ENCODE measurements at regions not wholly inside any gene's neighbourhood (a gene's known extent, or its start where the extent isn't known, plus 50 kb on each side); places are given as distances from the start of the nearest gene placed in this dataset.
"Not testable (repeated sequence)": the region's sequence is repeated elsewhere in the genome, so short reads cannot be mapped to it uniquely, and the experiment has no call there.

DNA sequence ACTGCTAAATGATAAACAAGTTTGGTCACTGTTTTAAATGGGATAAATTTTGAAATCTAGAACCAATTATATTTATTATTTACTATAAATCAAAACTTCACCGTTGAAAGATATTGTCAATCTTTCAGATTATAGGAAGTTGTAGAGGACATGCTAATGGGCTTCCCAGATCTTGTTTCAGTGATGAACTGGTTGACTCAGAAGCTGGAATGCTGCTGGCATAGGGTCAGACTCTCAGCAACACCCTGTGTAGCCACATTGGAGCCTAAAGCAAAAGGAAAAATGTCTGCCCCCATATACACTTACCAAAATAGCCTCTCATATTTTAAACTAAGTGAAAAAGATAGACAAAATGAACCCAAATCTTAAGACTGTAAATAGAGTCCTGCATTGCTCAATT, 916.9 kb upstream of the SOX9 start:
- BruUV-seq (replicated peaks) = no TSS peak
- dilution Hi-C loops (cut with MboI; ENCODE audit: extremely low pct_ligation_motif_present, low sequenced_read_pairs) (no loop called here), intact Hi-C loops (cut with micrococcal nuclease) (no loop called here)
- H3K9me1 ChIP-seq (replicated peaks; ENCODE audit: control insufficient read depth, extremely low read depth, insufficient read depth, low read length) = no peaks in the 10 kb centered on the region
- no peaks in the 10 kb centered on the region for H3K4me1 ChIP-seq (ENCODE audit: control insufficient read depth, extremely low read depth, insufficient read depth, low read length)
- FAIRE-seq (no peak), DNase-seq (ENCODE audit: low read depth, low spot score) (no peak)
- no peak overlapping the region for H3K4me3 ChIP-seq (replicated peaks in 1 of 3; ENCODE audit: insufficient read depth in 1 of 3, low read depth in 1 of 3, low read length in 3 of 3)
- no peaks in the 10 kb centered on the region for H4K20me1 ChIP-seq (replicated peaks; ENCODE audit: control insufficient read depth, extremely low read depth, insufficient read depth, low read length)
- H3K27me3 ChIP-seq (ENCODE audit: control insufficient read depth in 2 of 2, insufficient read depth in 2 of 2, low read length in 2 of 2) = no peaks in the 10 kb centered on the region
- ChIA-PET POLR2A (no interaction called here), CTCF (no interaction called here)
- no peak overlapping the region for H3K4me2 ChIP-seq (ENCODE audit: insufficient read depth, low read length)
- no peak overlapping the region for H3K27ac ChIP-seq (ENCODE audit: insufficient read depth, low read depth, low read length)
- H2AFZ ChIP-seq (ENCODE audit: low read depth, low read length) = no peak overlapping the region
- H3K9me3 ChIP-seq (replicated peaks; ENCODE audit: control insufficient read depth, insufficient read depth, low read length) = peaks cover 4% of the 10 kb centered on the region
- no peak overlapping the region for H3K9ac ChIP-seq (replicated peaks; ENCODE audit: extremely low read depth, insufficient read depth, low read length)
- TF ChIP-seq FOS (IDR thresholded peaks at IDR 0.05; ENCODE audit: borderline replicate concordance, insufficient read depth, low read length) (no peak), JUN (IDR thresholded peaks at IDR 0.05; ENCODE audit: borderline replicate concordance, insufficient read depth, insufficient read length, low read depth) (no peak), POLR2AphosphoS5 (IDR thresholded peaks at IDR 0.05; ENCODE audit: insufficient read depth, low read depth, low read length) (no peak), GATA2 (IDR thresholded peaks at IDR 0.05; ENCODE audit: insufficient read depth, insufficient read length, low read depth, low read length) (no peak), EZH2 (IDR thresholded peaks at IDR 0.05; ENCODE audit: borderline replicate concordance, low read depth, low read length, severe bottlenecking) (no peak), POLR2A (IDR thresholded peaks at IDR 0.05; ENCODE audit: low read depth, low read length) (no peak), MYC (IDR thresholded peaks at IDR 0.05; ENCODE audit: low read depth, low read length) (no peak)
- TF ChIP-seq, protein P1, sequence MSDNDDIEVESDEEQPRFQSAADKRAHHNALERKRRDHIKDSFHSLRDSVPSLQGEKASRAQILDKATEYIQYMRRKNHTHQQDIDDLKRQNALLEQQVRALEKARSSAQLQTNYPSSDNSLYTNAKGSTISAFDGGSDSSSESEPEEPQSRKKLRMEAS (IDR thresholded peaks at IDR 0.05; ENCODE audit: insufficient read depth, insufficient read length) = no peak
- TF ChIP-seq, protein P2, sequence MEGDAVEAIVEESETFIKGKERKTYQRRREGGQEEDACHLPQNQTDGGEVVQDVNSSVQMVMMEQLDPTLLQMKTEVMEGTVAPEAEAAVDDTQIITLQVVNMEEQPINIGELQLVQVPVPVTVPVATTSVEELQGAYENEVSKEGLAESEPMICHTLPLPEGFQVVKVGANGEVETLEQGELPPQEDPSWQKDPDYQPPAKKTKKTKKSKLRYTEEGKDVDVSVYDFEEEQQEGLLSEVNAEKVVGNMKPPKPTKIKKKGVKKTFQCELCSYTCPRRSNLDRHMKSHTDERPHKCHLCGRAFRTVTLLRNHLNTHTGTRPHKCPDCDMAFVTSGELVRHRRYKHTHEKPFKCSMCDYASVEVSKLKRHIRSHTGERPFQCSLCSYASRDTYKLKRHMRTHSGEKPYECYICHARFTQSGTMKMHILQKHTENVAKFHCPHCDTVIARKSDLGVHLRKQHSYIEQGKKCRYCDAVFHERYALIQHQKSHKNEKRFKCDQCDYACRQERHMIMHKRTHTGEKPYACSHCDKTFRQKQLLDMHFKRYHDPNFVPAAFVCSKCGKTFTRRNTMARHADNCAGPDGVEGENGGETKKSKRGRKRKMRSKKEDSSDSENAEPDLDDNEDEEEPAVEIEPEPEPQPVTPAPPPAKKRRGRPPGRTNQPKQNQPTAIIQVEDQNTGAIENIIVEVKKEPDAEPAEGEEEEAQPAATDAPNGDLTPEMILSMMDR (IDR thresholded peaks at IDR 0.05; ENCODE audit: extremely low read depth in 1 of 2, insufficient read depth in 1 of 2, low read depth in 1 of 2, low read length in 2 of 2) = no peak
- no peaks in the 10 kb centered on the region for H3K36me3 ChIP-seq (ENCODE audit: control insufficient read depth in 2 of 2, extremely low read depth in 1 of 2, insufficient read depth in 2 of 2, low read length in 2 of 2)
- H3K79me2 ChIP-seq (ENCODE audit: control insufficient read depth, insufficient read depth, low read length) = no peaks in the 10 kb centered on the region

DNA sequence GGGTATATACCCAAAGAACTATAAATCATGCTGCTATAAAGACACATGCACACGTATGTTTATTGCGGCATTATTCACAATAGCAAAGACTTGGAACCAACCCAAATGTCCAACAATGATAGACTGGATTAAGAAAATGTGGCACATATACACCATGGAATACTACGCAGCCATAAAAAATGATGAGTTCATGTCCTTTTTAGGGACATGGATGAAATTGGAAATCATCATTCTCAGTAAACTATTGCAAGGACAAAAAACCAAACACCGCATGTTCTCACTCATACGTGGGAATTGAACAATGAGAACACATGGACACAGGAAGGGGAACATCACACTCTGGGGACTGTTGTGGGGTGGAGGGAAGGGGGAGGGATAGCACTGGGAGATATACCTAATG, 914.9 kb upstream of the SOX9 start:
- H3K9ac ChIP-seq (replicated peaks; ENCODE audit: extremely low read depth, insufficient read depth, low read length); H3K9me1 ChIP-seq (replicated peaks; ENCODE audit: control insufficient read depth, extremely low read depth, insufficient read depth, low read length); dilution Hi-C loops (cut with MboI; ENCODE audit: extremely low pct_ligation_motif_present, low sequenced_read_pairs); H3K27ac ChIP-seq (ENCODE audit: insufficient read depth, low read depth, low read length); H3K4me2 ChIP-seq (ENCODE audit: insufficient read depth, low read length); H3K4me1 ChIP-seq (ENCODE audit: control insufficient read depth, extremely low read depth, insufficient read depth, low read length); H3K4me3 ChIP-seq (replicated peaks in 1 of 3; ENCODE audit: insufficient read depth in 1 of 3, low read depth in 1 of 3, low read length in 3 of 3); H3K9me3 ChIP-seq (replicated peaks; ENCODE audit: control insufficient read depth, insufficient read depth, low read length); FAIRE-seq; BruUV-seq (replicated peaks); H2AFZ ChIP-seq (ENCODE audit: low read depth, low read length); CTCF ChIA-PET; H3K36me3 ChIP-seq (ENCODE audit: control insufficient read depth in 2 of 2, extremely low read depth in 1 of 2, insufficient read depth in 2 of 2, low read length in 2 of 2); DNase-seq (ENCODE audit: low read depth, low spot score); POLR2A ChIA-PET; H3K27me3 ChIP-seq (ENCODE audit: control insufficient read depth in 2 of 2, insufficient read depth in 2 of 2, low read length in 2 of 2); intact Hi-C loops (cut with micrococcal nuclease); H4K20me1 ChIP-seq (replicated peaks; ENCODE audit: control insufficient read depth, extremely low read depth, insufficient read depth, low read length); H3K79me2 ChIP-seq (ENCODE audit: control insufficient read depth, insufficient read depth, low read length): not testable (repeated sequence)

Measured in endothelial cell of umbilical vein (primary cell).